Suppressor macrophage treated with lipopolysaccharide for 4 hours (primary cell): ENCODE measurements at regions not wholly inside any gene's neighbourhood (a gene's known extent, or its start where the extent isn't known, plus 50 kb on each side); places are given as distances from the start of the nearest gene placed in this dataset.
"Not testable (repeated sequence)": the region's sequence is repeated elsewhere in the genome, so short reads cannot be mapped to it uniquely, and the experiment has no call there.

Experiments used
- DNase-seq: peaks from one replicate; pipeline ENCODE4 v3.0.0-alpha.2; 2020

GRCh38 chr1:217079584-217079983 lies 356.4 kb upstream of the ESRRG start:
- no peak for DNase-seq

DNA sequence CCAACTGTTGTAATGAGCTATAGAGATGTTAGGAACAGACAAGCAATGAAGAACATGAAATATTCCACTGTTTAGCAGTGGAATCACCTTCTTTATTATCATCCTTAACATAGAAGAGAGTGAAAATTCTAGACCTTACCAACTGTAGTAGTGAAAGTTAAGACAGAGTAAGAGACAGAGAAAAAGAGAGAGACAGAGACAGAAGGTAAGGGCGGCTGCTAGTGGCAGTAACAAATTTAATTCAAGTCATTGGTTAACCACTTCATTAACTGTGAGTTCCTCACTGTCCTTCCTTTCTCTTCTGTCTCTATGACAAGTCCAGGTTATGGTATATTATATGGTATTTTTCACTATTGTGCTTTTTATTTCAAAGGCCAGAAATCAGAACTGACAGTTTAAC lies 355.7 kb upstream of the ESRRG start:
- no peak for DNase-seq

DNA sequence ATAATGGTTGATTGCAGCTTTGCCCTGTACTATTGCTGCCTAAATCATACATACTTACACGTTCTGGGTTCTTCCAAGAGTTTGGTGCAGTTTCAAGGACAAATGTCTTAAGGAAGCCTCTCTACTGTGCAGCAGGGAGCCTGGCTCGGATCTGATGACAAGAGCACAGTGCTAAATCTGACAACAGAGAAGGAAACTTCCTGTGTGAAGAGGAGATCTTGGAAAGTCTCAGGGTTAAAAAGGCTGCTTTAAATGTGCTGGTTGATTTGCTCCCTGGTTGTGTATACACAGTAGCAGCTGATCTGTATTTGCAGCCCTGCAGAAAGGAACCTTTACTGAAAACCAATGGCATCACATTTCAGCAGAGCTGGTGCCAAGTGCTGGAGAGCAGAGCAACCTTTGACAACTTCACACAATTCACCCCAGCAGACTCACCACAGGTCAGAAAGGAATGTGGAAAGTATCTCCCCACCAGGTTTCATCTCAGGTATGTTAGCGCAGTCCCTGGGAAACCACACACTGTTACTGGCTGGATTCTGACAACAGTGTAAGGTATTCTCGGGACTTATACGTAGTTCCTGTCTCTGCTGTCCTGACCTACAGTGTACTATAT lies 355.0 kb upstream of the ESRRG start:
- no peak for DNase-seq

DNA sequence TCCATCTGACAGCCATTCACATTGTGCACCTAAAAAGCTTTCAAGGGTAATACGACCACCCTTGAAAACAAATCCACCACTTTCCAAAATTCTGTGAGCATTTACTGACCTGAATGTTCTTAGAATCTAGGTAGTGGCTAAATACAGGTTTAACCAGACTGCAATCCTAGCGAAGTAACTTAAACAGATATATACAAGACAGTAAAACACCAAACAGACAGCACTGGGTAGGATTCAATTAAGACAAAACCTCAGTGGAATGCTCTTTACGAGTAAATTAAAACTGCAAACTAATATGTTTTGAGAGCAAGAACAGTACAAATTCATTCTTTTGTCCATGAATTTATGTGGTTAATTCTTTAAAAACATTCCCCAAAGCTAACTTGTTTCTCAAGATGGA lies 354.2 kb upstream of the ESRRG start:
- no peak for DNase-seq

DNA sequence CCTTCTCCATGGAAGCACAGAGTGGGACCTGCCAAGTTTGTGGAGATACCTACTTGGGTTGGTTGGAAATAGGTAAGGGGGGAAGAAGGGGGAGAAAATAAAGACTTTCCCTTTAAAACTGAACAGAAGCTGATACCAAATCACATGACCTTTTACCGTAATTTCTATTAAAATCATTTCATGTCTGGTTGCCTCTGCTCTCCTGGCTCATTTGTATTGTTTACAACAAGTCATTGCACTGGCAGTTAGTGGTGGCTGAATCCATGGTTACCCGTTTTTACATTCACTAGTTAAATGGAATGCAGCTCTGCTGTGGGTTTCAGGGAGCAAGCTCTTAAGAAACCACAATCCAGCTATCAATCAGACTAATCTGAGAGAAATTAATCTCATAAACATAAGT lies 353.7 kb upstream of the ESRRG start:
- no peak for DNase-seq

- no peak for DNase-seq
Measured at GRCh38 chr1:217072926-217073325, 349.7 kb upstream of the ESRRG start.

DNA sequence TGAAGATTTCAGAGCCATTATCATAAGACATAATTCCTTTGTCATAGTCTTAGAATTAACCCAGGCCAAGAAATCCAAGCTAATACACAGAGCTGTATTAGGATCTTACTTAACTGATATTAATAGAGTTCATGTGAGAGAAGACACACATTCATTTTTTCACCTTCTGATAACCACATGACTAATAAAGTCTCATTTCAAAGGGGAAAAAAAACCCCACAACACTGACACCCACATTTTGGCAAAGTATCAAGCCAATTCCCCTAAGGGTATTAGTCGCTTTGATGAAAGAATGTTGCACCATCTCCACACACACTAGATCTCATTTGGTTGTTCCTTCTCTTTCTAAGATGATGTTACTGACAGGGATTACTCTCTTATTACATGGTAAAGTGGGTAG lies 344.4 kb upstream of the ESRRG start:
- no peak for DNase-seq

GRCh38 chr1:217066794-217067193 lies 343.6 kb upstream of the ESRRG start:
- no peak for DNase-seq

GRCh38 chr1:217063172-217063908 lies 340.1 kb upstream of the ESRRG start:
- no peak for DNase-seq

DNA sequence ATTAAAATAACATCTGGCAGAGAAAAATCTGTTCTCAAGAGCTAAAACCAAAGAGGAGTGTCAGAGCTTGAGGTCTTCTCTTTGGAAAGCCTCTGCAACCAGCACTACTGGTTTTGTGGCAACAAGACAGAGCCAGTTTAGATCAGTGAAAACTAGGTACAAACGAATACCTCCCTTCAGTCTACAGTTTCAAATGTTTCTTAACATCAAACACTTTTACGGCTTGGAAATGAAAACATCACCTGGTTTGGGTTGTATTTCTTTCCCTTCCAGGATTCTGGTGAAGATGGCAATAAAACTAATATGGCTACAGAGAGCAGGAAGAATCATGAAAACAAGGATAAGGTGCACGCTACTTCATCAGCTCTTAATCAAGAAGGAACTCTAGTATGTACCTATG lies 339.4 kb upstream of the ESRRG start:
- no peak for DNase-seq

DNA sequence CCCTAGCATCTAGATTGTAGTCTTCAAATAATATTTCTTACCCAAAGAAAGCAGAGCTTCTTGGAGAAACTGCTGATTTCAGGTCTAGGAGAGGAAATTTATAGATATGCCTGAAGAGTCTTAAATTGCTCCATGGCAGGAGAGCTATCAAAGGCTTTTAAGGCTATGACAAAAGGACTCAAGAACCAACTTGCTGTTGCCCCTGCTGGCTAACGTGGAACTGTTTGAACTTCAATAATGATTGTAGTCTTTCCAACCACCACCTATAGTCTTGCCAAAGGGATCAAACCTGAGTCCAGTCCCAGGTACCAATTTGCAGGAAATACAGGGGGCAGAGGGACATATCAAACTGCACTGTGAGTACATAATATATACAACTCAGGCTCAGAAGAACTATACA lies 336.2 kb upstream of the ESRRG start:
- no peak for DNase-seq

DNA sequence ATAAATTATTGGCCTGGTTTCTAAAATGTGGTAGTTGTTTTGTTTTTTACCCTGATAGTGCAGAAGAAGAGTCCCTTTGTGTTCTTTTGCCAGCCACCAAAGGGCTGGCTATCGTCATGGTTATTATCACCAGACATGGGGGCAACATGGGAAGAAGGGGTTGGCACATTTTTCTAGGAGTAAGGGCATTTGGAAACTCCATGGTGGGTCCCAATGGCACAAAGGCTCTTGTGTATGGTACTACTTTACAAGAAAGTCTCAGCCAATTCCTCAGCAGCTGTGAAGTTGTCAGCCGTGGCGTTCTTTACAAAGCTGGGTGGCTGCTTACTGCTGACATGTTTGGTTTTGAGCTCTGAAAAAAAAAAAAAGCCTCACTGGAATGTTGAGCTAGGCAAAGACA lies 330.4 kb upstream of the ESRRG start:
- no peak for DNase-seq

- no peak for DNase-seq
Measured at GRCh38 chr1:217052626-217053025, 329.4 kb upstream of the ESRRG start.

DNA sequence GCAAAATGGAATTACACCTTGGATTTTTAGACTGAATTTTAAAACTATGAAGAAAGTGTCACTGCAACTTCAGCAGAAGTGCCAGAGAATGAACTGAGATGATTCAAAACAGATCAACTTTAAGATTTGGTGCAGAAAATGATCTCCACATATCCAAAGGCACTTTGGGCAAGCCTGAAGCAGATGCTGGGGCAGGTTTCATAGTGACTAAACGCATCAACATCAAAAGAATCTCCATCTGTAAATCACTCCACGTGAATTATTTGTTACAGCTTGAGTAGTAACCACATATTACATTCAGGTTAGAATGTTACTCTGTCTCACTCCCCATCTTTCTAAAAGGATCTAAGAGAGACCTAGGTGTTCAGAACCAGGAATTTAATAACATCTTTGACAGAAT lies 329.0 kb upstream of the ESRRG start:
- no peak for DNase-seq

- no peak for DNase-seq
Measured at GRCh38 chr1:217049721-217050120, 326.5 kb upstream of the ESRRG start.

DNA sequence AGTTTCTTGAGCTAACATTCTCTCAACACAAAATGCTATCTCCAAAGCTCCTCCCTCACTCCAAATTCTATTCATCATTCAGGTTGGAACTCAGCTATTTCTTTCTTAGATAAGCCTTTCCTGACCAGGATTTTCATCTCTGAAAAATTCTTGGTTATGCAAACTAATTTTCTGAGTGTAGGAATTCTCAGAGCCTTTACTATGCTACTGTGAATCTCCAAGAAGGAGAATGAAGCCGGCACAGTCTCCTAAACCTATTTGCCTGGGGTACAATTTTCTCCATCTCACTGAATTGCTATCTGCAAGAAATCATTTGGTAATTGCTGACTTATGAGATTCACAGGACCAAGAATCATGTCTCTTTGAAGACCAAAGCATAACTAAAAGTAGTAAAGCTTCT lies 325.9 kb upstream of the ESRRG start:
- DNase-seq, result no peak

DNA sequence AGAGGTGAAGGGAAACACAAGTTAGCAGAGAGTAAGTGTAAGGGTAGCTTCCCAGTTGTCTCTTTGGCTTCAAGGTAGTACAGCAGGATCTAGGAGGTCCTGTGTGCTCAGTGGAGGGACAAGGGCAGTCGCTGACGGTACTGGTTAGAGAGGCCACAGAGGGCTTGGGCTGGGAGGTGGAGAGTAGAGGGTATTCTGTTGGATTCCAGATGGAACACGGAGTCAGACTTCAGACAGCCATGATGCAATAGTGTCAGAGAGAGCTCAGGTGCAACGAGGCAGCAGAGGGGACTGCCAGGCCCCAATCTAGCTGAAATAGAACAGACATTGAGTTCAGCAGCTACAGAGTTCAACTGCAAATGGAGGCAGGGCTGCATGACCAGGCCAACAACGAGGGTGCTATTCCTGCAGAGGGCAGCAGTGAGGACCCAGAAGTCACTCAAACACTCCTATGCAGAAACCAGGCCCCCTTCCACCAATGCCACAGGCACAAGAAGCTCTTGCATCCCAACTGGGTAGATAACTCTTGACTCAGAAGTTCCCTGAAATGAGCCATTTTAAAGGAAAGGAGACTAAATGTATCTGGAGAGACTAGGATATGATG lies 325.0 kb upstream of the ESRRG start:
- DNase-seq, result no peak

DNA sequence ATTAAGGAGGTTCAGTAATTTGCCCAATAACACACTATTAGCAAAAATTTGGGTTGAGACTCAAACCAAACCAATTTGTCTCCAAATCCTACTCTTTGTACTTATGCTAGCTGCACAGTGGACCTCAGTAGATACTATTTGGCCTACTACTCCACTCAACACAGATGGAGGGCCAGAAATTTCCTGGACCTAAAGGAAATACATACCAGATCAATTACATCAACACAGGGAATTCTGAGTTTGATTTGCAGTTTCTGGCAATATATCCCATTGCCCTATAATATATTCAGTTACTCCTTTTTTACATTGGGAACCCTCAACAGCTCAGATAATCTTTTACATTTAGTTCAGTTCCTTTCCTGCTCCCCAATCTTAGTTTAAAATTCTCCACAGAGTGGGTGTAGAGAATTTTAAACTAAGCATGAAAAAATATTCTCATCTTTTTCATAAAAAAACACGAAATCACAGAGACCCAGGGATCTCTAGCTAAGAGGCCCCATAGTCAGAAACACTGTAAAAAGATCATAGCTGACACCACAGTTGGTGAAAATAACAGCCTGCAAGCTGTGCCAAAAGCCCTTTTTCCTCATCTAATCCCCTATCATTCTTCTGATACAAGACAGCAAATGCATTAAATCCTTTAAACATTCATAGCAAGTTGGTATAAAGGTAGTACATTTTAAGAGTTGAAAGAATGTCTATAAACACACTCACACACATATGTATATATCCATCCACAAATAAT lies 317.7 kb upstream of the ESRRG start:
- no peak for DNase-seq

DNA sequence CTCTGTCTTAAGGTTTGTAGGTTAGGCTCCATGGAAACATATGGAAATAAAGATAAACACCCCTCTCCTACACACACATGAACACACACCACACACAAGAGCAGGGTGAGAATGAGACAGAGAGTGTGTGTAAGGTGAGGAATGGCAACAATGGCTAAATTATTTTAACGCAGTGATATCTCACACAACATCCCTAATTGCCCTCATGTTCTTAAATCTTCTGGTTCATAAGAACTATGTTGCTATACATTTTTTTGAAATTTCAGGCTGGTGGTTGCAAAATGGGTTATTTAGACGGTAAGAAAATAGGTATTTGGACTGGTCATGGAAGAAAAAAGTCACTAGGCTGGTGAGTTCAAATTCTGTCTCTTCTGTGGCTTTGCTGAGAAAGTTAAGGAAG lies 316.7 kb upstream of the ESRRG start:
- DNase-seq, result no peak

GRCh38 chr1:217039139-217039538 lies 315.9 kb upstream of the ESRRG start:
- not testable (repeated sequence) for DNase-seq

DNA sequence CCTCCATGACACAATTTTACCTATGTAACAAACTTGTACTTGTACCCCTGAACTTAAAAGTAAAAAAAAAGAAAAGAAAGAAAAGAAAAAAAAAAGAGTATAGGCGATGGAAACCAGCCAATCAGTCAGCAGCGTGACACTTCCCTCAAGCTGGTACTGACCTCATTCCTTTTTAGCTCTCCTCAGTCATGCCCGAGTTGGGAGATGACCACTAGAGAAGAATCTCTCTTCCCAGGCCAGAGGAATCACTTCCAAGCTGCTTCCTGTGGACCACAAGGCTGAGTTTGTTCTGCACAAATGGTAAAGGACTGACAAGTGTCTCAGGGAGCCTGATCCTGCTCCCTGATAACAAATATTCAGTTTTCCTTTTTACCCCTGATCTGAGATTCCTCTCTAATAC lies 313.5 kb upstream of the ESRRG start:
- no peak for DNase-seq

- DNase-seq, result no peak
Measured at GRCh38 chr1:217032715-217033367, 309.6 kb upstream of the ESRRG start.
